ENCODE measurements at regions not wholly inside any gene's neighbourhood (a gene's known extent, or its start where the extent isn't known, plus 50 kb on each side); places are given as distances from the start of the nearest gene placed in this dataset.

DNA sequence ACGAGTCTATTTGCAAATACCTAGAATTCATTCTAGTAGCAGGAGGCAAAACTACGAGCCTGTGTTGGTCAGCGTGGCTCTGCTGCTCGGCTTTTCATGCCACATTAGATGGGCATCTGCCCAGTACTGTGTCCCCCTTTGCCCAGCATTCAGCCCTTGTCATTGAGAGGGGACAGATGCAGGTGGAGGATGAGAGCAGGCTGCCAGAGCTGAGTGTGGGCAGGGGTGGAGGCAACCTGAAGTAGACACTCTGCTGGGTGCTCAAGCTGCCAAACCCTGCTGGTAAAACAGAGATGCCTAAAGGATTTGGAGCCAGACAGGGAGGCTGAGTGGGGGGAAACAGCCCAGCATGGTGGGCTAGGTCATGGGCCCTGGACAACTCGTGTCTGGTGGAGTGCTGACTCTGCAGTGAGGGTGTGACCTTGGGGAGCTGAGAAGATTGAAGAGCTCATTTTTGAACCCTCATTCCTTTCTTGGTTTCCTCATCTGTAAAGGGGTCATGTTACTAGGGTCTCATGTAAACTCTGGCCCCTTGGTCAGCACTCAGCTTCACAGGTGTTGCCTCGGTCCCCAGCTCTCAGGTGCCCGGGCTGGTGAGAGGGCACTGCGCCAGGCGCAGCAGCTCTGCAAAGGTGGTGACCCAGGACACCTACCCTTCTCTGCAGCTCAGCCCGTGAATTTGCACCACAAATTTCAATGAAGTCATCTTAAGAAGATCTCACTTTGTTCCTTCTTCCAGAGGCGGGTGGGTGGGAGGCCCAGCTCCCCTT, 64.2 kb upstream of the BHLHE23 start:
- no peak for DNase-seq (ENCODE audit: low spot score)

DNA sequence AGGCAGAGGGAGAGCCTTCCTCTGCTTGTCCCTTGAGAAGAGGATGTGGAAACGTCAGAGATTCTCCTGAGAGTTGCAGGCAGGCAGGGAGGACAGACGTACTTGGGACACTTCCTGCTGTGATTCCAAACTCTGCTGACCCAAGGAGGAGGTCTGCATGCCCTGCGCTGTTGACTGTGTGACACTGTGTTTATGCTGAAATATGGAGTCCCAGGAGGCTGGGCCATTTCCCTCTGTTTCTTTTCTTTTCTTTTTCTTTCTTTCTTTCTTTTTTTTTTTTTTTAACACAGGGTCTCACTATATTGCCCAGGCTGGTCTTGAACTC, 63.5 kb upstream of the BHLHE23 start:
- no peak for DNase-seq (ENCODE audit: low spot score)

DNA sequence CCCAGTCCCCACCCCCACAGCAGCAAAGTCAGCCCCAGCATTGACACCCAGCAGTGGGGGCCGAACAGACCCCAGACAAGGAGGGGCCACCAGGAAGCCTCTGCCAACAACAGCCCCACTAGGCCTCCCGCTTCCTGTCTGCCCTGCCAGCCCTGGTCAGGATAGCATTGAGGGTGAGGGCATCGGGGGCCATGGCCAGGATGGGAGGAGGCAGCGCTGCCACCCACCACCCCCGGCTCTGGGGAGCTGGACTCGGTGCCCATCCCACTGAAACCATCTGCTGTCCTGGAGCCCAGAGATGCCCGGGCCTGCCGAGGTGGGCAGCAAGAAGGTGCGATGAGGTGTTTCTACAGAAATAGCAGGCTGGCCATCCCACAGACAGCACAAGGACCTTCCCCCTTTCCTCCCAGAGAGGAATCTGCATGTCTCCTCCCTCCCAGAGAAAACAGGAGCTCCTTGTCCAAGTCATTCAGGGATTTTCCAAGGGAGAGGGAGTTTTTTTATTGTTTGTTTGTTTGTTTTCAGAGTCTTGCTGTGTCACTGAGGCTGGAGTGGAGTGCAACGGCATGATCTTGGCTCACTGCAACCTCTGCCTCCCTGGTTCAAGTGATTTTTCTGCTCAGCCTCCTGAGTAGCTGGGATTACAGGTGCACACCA, 62.1 kb upstream of the BHLHE23 start:
- no peak for DNase-seq (ENCODE audit: low spot score)

DNA sequence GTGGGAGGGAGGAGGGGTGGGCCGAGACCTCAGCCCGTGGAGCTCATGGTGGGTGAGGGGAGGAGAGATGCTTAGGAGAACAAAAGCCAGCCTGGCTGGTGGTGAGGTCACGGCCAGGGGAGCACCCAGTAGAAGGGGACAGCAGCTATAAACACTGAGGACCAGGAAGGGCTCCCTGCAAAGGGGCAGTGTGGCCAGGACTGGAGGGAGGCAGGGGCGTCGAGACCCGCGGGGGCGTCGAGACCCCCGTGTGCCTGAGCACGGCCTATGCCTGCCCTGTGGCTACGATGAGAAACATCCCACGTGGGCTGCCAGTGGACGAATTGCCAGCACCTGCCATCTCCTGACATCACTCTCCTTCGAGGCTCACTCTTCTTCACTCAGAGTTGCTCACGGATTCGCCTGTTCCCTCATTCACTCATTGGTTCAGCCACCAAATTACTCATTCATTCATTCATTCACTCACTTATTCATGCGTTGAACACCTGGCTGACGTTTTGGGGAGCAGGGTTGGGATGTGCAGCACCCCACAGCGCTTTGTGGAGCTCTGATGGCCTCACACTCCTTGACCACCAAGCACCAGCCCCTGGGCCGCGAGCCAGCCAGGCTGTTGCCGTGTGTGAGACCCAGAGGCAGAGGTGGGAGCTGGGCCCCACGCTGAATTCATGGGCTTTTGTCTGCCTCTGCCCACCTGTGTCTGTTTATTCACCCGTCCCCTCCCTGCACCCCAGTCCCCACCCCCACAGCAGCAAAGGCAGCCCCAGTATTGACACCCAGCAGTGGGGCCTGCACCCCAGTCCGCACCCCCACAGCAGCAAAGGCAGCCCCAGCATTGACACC, 61.2 kb upstream of the BHLHE23 start:
- DNase-seq (ENCODE audit: low spot score) = no peak

DNA sequence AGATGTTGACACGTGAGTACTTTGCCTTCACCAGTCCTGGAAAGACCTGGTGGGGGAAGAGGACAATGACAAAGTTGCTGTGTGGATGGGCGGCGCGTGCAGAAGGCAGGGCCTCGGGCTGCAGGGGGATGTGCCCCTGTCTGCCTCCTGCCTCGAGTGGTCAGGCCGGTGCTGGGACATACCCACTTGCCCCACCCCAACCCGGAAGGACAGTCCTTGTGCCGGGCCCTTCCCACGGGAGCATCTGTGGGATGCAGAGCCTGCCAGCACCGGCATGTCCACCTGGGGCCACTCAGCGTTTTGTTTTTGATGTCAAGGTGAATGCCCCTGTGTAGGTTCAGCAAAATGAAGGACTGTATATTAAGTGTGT, 60.5 kb upstream of the BHLHE23 start:
- DNase-seq (ENCODE audit: low spot score) = no peak

DNA sequence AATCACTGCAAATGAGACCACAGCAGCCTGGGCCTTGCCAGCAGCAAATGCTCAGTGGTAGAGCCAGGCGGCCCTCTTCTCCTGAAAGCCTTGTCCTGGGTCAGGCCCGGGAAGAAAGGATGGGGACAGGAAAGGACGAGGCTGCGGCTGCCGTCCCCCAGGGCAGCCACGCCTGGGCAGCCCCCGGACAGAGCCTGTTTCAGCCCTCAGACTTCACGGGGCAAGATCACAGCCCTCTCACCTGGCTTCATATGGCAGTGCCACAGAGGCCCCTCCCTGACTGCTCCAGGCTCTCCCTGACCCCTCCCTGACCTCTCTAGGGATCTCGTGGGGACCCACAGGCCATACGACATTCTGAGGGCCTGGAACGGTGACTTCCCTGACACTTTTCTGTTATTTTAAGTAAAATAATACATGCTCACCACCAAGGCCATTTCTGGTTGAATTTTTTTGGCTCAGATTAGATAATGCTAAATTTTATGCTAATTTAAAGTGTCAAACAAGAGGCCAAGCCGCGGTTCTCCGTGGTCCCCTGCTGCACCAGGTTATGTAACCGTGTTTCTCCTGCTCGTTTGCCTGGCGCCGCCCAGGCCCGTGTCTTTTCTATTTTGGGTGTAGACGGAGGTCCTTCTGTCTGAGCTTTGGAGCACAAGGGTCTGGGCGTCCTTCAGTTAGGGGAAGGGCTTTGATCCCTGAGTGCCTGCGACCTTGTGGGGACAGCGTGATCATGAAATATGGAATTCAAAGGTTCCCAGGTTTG, 59.9 kb upstream of the BHLHE23 start:
- DNase-seq (ENCODE audit: low spot score) = no peak

DNA sequence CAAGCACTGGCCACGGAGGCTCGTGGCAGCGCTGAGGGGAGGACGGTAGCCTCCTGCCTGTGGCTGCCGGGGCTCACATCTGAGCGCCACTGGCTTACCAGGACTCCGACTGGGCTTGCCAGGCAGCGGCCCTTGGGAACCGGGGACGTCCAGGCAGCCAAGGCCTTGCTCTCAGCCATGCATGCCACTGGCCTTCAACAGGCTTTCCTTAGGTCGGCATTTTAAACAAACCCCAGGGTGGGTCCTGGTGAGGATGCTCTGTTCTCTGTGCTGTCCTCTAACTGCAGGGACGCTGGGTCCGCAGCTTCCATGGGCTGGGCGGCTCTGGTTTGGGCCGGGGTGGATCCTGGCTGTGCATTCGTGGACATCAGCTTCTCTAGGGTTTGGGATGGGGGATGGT, 59.1 kb upstream of the BHLHE23 start:
- DNase-seq (ENCODE audit: low spot score) = no peak

DNA sequence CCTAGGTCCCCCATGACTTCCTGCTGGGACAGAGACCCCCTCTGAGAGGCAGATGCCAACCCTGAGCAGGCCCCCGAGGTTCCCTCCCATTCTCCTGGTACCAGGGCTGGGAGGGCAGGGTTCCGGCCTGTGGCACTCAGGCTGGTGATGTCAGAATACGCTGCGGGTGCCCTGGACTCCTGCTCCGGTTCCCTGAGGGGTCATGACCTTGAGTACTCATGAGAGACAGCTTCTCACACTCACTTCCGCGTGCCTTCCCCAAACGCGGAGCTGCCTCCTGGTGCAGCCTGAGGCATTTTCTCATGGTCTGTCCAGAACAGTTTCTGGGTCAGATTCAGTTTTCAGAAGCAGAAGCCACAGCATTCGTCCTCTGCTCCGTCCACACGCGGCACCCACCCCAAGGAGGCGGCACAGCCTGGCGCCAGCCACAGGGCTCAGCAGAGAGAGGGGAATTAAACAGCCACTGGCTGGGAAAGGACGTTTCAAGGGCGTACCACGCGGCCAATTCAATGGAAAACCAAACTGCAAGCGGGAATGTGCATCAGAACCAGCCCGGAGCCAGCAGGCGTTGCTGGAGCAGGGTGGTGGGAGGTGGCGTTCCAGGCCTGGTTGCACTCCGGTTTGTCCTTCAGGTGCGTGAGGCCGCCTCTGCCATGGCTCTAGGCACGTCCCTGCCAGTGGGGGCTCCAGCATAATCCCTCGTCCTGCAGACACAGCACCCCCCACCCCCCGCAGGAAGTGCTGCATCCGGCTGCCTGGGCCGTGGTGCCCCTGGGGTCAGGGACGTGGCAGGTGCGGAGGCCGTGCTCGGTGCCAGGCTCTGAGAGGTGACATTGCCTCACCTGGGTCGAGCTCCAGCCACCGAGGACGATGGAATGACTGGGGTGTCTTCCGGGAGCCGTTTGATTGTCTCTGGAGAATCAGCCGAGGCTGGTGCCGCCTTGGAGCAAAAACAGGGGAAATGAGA, 58.3 kb upstream of the BHLHE23 start:
- DNase-seq (ENCODE audit: low spot score) = no peak

DNA sequence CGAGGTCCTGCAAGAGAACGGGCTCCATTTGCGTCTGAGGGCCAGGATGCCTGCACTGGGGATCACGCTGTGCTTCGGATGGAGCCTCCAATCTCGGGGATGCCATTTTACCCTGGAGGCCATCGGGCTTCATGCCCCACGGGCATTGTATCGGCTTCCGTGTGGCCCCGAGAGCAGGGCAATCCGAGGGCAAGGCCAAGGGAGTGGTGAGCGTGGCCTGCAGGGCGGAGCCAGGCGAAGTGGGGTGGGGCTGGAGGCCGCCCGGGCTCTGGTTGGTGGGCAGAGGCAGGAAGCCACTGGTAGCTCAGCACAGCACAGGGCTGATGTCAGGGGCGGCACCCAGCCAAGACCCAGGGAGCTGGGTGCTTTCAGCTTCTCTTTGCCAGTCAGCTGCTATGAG, 57.5 kb upstream of the BHLHE23 start:
- DNase-seq (ENCODE audit: low spot score) = no peak

DNA sequence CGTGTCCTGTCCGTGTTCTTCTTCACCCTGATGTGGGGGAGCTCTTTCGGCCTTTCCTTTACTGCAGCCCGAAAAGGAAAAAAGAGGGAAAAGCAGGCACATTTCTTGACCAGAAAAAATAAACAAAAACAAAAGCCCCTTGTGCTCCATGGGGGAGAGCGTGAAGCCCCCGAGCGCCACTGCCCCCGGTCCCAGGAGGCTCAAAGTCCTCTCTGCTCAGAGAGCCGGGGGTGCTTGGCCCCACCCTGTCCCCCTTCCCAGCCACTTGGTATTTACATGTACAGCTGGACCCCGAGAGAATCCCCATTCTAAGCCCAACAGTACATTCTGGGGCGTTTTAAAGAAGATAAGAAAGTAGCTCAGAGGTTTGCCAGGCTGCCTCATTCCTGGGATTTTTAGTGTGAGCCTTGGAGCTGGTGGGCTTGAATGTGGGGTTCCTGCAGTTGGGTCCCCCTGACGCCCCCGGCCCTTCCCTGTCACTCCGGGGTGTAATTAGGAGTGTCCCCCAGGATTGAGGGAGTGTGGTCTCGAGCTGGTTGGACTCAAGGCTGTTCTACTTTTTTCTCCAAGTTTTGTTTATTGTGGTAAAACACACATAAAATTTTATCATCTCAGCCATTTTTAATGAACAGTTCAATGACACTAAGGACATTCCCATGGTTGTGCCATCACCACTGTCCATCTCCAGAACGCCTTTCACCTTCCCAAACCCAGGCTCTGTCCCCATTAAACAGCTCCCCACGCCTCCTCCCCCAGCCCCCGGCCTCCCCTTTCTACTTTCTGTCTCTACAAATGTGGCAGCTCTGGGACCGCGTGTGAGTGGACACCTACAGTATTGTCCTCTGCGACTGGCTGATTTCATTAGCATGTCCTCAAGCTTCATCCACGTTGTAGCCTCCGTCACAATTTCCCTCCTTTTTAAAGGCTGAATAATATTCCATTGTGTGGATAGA, 55.7 kb upstream of the BHLHE23 start:
- no peak for DNase-seq (ENCODE audit: low spot score)

DNA sequence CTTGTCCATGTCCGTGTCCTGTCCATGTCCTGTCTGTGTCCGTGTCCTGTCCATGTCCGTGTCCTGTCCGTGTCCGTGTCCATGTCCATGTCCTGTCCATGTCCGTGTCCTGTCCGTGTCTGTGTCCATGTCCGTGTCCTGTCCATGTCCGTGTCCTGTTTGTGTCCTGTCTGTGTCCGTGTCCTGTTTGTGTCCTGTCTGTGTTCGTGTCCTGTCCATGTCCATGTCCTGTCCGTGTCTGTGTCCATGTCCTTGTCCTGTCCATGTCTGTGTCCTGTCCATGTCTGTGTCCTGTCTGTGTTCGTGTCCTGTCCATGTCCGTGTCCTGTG, 55.0 kb upstream of the BHLHE23 start:
- DNase-seq (ENCODE audit: low spot score) = no peak

DNA sequence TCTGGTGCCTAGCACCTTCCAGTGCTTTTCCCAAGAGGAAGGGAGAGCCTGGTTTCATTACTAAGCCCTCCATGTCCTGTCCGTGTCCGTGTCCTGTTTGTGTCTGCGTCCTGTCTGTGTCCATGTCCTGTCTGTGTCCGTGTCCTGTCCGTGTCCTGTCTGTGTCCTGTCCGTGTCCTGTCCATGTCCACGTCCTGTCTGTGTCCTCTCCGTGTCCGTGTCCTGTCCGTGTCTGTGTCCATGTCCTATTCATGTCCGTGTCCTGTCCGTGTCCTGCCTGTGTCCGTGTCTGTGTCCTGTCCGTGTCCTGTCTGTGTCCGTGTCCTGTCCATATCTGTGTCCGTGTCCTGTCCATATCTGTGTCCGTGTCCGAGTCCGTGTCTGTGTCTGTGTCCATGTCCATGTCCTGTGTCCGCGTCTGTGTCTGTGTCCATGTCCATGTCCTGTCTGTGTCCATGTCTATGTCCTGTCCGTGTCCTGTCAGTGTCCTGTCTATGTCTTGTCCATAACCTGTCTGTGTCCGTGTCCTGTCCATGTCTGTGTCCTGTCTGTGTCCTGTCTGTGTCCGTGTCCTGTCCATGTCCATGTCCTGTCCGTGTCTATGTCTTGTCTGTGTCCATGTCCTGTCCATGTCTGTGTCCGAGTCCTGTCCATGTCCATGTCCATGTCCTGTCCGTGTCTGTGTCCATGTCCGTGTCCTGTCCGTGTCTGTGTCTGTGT, 54.4 kb upstream of the BHLHE23 start:
- no peak for DNase-seq (ENCODE audit: low spot score)

DNA sequence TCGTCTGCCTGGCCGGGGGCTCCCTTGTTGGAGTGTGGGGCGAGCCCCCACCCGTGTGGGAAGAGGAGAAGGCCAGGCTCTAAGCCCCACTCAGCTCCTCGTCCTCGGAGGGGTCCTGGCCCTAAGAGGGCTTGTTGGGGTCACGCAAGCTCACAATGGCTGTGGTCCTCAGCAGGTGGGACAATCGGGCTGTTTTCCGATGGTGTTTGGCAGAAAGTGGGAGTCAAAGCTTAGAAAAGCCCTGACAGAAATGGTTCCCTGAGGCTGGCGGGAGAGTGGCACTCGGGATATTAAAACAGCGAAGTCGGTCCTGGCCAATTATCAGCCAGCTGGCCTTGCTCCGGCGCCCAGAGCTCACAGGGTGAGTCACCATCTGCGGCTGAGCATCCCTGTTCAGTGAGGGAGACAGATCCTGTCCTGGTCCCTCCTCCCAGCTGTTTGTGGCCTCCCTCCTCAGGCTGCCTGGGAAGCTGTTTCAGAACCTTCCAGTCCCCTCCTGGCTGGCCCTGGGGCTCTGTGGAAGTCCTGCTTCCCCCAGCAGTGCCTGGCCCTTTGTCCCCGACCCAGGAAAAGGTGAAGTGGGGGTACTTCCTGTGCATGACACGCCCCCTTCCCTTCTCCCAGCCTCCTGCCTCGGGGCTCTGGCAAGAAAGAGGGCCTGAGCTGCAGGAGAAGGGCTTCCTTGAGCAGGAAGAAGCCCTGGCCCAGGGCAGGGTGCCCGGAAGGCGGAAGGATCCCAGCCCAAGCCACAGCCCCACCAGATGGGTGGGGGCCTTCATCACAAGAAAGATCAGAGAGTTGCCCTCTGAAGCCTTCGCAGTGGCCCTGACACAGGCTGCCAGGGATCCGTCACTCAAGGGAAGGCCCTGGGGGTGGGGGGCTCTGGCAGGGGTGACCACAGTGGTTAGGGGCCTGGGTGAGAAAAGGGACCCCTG, 53.6 kb upstream of the BHLHE23 start:
- DNase-seq (ENCODE audit: low spot score) = no peak

DNA sequence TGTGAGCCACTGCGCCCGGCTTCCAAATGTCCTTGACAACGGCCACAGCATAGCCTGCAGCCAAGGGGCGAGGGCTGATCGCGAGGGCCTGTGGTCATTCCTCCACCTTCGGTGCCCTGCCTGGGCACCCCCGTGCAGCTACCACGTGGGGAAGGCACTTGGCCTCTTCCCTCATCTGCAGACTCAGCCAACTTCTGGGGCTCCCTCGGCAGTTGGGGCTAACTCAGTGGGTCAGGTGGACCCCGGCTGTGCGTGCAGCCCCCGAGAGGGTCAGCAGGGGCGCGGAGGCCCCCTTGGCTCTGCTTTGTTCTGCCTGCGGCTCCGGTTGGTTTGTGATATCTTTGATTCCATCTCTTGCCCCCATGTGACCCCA, 52.9 kb upstream of the BHLHE23 start:
- DNase-seq (ENCODE audit: low spot score) = no peak

DNA sequence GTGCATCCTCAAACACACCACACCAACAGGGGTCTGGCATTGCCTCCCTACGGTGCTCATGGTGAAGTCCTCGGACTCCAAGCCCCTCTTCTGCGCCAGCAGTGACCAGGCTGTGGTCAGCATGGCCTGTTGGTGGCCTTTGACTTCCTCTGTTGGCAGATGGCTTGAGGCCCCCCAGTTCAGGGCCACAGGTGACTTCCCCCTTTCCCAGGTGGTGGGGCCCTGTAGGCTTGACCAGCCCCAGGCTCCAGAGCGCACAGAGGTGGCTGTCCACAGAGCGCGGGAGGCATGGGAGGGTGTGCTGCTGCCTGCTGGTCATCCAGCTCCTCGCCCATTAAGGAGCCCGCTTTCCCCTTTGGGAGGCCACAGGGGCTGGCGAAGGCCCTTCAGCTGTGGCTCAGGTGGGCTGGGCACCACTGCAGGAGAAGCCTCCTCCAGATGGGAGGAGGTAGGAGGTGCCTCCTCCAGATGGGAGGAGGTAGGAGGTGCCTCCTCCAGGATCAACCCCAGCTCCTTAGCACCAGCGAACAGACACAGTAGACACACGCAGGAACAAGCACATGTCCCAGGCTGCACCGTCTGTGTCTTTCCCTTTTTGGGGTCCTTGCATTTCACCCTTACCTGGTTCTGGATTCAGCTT, 52.1 kb upstream of the BHLHE23 start:
- DNase-seq (ENCODE audit: low spot score) = no peak

DNA sequence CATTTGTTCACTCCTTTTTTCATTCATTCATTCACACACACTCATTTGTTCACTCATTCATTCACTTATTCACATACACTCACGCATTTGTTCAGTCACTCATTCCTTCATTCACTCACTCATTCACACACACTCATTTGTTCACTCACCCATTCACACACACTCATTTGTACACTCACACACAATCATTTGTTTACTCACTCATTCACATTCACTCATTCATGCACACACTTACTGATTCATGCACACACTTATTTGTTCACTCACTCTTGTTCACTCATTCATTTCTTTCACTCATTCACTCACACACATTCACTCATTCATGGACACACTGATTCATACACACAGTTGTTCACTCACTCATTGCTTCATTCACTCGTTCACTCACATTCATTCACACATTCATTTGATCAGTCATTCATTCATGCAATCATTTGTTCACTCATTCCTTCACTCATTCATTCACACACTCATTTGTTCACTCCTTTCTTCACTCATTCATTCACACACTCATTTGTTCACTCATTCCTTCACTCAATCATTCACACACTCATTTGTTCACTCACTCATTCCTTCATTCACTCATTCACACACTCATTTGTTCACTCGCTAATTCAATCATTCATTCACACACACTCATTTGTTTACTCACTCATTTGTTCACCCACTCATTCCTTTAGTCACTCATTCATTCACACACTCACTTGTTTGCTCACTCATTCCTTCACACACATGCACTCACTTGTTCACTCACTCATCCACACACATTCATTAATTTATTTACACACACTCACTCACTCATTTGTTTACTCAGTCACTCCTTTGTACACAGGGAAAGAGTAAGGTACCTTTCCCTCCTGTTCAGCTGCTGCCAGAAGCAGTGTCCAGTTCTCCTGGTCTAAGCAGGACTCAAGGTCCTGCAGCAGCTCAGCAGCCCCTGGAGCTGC, 50.7 kb upstream of the BHLHE23 start:
- DNase-seq (ENCODE audit: low spot score) = no peak

Data from ureter (tissue), 1 donor.